BE2C (cell line): ENCODE measurements at regions not wholly inside any gene's neighbourhood (a gene's known extent, or its start where the extent isn't known, plus 50 kb on each side); places are given as distances from the start of the nearest gene placed in this dataset.

Experiments
- DNase-seq: peaks from one replicate; pipeline ENCODE4 v3.0.0-alpha.2; 2020
- H3K27me3 ChIP-seq: fragments of 250-450 bp; sonication (Bioruptor Pico); 2 replicates; pipeline ENCODE4 v1.5.1; 2020; ENCODE audit warnings: mild to moderate bottlenecking
- H3K36me3 ChIP-seq: fragments of 250-450 bp; sonication (Bioruptor Pico); 2 replicates; pipeline ENCODE4 v1.5.1; 2020; ENCODE audit warnings: mild to moderate bottlenecking
- H3K4me1 ChIP-seq: fragments of 250-450 bp; sonication (Bioruptor Pico); 2 replicates; pipeline ENCODE4 v1.5.1; 2020
- H3K4me3 ChIP-seq: 2 replicates; pipeline ENCODE4 v1.5.1; 2011; ENCODE audit warnings: low read depth, low read length
- H3K9me3 ChIP-seq: fragments of 250-450 bp; sonication (Bioruptor Pico); 2 replicates; pipeline ENCODE4 v1.5.1; 2020
- TF ChIP-seq, protein P1 (sequence below): IDR thresholded peaks from 2 replicates; pipeline ENCODE4 v1.5.1; 2012; ENCODE audit warnings: mild to moderate bottlenecking, low read depth, low read length

DNA sequence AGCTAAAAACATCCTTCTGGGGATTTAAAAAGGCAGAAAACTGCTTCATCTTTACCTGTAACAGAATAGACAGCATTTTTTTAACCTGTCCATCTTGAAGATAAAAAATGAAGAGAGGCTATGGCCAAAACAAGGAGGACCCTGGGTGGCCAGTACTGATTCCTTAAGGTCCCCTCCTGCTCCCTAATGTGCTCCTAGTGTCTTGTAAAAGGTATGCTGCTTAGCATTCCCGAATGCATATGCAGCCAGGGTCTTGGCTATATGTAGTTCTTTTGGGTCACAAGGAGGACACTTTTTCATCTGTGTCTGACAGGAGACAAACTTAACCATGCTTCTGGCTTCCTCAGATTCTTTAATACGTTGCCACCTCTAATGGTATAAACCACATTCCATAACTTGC lies 93.9 kb upstream of the SLC13A1 start:
- no peak for DNase-seq
- TF ChIP-seq, protein P1, sequence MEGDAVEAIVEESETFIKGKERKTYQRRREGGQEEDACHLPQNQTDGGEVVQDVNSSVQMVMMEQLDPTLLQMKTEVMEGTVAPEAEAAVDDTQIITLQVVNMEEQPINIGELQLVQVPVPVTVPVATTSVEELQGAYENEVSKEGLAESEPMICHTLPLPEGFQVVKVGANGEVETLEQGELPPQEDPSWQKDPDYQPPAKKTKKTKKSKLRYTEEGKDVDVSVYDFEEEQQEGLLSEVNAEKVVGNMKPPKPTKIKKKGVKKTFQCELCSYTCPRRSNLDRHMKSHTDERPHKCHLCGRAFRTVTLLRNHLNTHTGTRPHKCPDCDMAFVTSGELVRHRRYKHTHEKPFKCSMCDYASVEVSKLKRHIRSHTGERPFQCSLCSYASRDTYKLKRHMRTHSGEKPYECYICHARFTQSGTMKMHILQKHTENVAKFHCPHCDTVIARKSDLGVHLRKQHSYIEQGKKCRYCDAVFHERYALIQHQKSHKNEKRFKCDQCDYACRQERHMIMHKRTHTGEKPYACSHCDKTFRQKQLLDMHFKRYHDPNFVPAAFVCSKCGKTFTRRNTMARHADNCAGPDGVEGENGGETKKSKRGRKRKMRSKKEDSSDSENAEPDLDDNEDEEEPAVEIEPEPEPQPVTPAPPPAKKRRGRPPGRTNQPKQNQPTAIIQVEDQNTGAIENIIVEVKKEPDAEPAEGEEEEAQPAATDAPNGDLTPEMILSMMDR: no peak
- Histone ChIP-seq H3K9me3 (no peaks in the 10 kb centered on the region), H3K36me3 (no peaks in the 10 kb centered on the region), H3K27me3 (no peaks in the 10 kb centered on the region), H3K4me1 (no peaks in the 10 kb centered on the region), H3K4me3 (no peak overlapping the region)

DNA sequence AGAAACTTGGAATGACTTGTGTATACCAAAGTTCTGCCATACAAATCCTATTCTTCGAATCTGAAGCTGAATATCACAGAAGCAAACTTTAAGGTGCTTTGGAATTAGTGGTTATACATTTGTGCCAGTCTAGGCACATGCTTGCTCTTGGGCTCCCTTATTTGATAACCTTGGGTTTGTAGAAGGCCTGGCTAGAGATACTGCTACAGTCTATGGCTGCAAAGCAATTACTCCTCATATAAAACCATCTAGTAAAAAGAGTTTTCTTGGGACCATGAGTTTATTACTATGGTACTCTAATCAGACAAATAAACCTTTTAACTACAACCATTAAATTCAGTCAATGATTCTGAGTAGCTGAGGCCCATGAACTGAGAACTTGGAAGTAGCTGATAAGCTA lies 92.5 kb upstream of the SLC13A1 start:
- no peaks in the 10 kb centered on the region for H3K27me3 ChIP-seq
- no peaks in the 10 kb centered on the region for H3K36me3 ChIP-seq
- H3K4me1 ChIP-seq: no peaks in the 10 kb centered on the region
- TF ChIP-seq, protein P1: no peak
- no peak overlapping the region for H3K4me3 ChIP-seq
- DNase-seq: no peak
- H3K9me3 ChIP-seq: no peaks in the 10 kb centered on the region

DNA sequence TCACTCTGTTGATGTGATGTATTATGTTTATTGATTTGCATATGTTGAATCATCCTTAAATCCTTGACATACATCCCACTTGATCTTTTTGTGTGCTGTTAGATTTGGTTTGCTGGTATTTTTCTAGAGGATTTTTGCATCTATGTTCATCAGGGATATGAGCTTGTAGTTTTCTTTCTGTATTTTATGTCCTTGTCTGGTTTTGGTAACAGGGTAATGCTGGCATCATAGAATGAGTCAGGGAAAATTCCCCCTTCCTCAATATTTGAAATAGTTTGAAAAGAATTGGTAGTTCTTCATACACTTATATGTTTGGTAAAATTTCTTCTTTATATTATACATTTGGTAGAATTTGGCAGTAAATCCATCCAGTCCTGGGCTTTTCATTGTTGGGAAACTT lies 89.4 kb upstream of the SLC13A1 start:
- no peaks in the 10 kb centered on the region for H3K36me3 ChIP-seq
- no peaks in the 10 kb centered on the region for H3K9me3 ChIP-seq
- H3K27me3 ChIP-seq: no peaks in the 10 kb centered on the region
- no peaks in the 10 kb centered on the region; the same call in 1 of the 2 replicates for H3K4me1 ChIP-seq
- H3K4me3 ChIP-seq: no peak overlapping the region
- TF ChIP-seq, protein P1: no peak
- no peak for DNase-seq

DNA sequence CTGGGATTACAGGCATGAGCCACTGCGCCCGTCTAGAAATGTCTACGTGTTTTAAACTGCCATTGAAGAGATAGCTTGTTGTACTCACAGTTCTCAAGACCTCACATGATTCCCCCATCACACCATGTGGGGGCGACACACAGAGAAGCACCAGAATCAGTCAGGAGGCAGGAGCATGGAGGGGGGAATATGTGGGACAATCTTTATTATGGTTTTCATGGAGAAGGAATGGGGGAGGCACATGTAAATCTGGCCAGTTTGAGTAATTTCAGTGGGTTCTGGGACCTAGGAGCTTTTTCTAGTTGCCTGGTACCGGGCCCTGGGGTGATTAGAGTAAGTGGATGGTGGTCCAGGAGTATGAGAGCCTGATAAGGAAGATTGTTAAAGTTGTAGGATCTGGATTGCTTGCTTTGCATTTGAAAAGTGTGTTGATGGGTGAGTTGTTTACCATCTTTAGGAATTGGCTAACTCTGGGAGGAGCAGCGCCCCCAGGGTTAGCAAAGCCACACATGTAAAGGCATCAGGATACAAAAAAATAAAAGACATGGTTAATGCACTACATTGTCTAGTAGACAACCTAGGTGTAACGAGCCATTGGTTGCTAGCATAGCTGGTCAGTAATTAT lies 85.4 kb upstream of the SLC13A1 start:
- H3K36me3 ChIP-seq: no peaks in the 10 kb centered on the region
- H3K4me1 ChIP-seq: peaks cover 22% of the 10 kb centered on the region
- no peaks in the 10 kb centered on the region for H3K9me3 ChIP-seq
- no peaks in the 10 kb centered on the region for H3K27me3 ChIP-seq
- TF ChIP-seq, protein P1: 0 out of 2 replicates have a peak, but pooled peaks have one; percentile 19
- no peak overlapping the region for H3K4me3 ChIP-seq
- DNase-seq: no peak

DNA sequence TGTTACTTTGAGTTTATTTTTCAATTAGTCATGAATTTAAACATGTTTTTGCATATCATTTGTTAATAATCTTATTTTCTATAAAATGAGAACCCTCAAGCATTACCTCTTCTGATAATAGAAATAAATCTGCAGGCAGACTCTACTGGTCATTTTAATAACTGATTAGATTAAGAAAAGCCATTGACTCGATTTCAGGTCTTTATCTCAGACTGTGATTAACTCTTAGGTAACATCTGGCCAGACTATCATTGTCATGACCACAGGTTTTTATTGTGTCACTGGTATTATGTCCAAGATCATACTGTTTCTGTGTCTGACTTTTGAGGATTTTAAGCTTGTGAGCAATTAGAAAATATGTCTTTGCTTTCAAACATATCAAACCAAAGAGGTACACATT lies 83.6 kb upstream of the SLC13A1 start:
- H3K36me3 ChIP-seq: no peaks in the 10 kb centered on the region
- no peak overlapping the region for H3K4me3 ChIP-seq
- no peaks in the 10 kb centered on the region for H3K9me3 ChIP-seq
- DNase-seq: no peak
- H3K4me1 ChIP-seq: peaks cover 22% of the 10 kb centered on the region
- H3K27me3 ChIP-seq: no peaks in the 10 kb centered on the region
- TF ChIP-seq, protein P1: no peak

DNA sequence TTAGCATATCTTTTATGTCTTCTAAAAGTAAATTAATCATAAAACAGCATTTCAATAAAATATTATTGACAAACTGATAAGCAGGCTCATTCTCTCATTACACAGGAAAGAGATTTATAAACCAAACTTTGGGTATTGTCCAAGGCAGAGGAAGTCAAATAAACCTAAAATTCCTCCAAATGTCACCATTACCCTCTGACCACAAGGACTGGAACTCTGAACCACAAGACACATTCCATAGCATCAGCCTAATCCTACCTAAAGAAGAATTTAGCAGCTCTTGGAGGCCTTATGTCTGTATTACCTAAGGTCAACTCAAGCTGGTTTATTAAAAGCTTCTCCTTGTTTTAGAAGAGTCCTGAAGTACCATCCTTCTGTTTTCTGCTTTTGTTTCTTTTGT lies 82.4 kb upstream of the SLC13A1 start:
- TF ChIP-seq, protein P1: no peak
- Histone ChIP-seq H3K4me1 (peaks cover 22% of the 10 kb centered on the region), H3K4me3 (no peak overlapping the region), H3K9me3 (no peaks in the 10 kb centered on the region), H3K27me3 (no peaks in the 10 kb centered on the region), H3K36me3 (no peaks in the 10 kb centered on the region)
- no peak for DNase-seq
